Adrenal gland (tissue), 9 donors: ENCODE measurements at regions not wholly inside any gene's neighbourhood (a gene's known extent, or its start where the extent isn't known, plus 50 kb on each side); places are given as distances from the start of the nearest gene placed in this dataset.

Experiments used
- DNase-seq, 7 donors: peaks; one replicate each; pipeline ENCODE4 v3.0.0-alpha.2; 2019 to 2020
- H3K27ac ChIP-seq, 5 donors: fragments of 200-600 bp; sonication (generic) in 4 of 5; 1 replicate in 3 of 5; 2 replicates in 2 of 5; pipeline versions ENCODE4 v1.5.1 to v1.8.0; 2016 to 2020; ENCODE audit warnings: mild to moderate bottlenecking in 1 of 5
- H3K27me3 ChIP-seq: fragments of 200-600 bp; 2 replicates; pipeline ENCODE4 v1.8.0; 2021
- H3K36me3 ChIP-seq, 2 donors: fragments of 200-600 bp; replicated peaks in 1 of 2; 1 replicate in 1 of 2; 2 replicates in 1 of 2; pipeline versions ENCODE4 v1.5.1 to v1.8.0; 2018 to 2022
- H3K4me1 ChIP-seq, 2 donors: fragments of 200-600 bp; replicated peaks in 1 of 2; 1 replicate in 1 of 2; 2 replicates in 1 of 2; pipeline versions ENCODE4 v1.5.1 to v1.8.0; 2018 to 2021
- H3K4me3 ChIP-seq, 4 donors: fragments of 200-600 bp; sonication (generic) in 3 of 4; one replicate each; pipeline ENCODE4 v1.5.1; 2016 to 2018
- H3K9me3 ChIP-seq, 3 donors: fragments of 200-600 bp; sonication (generic) in 1 of 3; replicated peaks in 1 of 3; 1 replicate in 2 of 3; 2 replicates in 1 of 3; pipeline versions ENCODE4 v1.5.1 to v1.8.0; 2016 to 2021
- CTCF ChIP-seq, 6 experiments: fragments of 450-650 bp in 4 of 6; fragments of 200-600 bp in 2 of 6; sonication (generic) in 1 of 6; IDR thresholded peaks; 1 replicate in 5 of 6; 2 replicates in 1 of 6; pipeline versions ENCODE4 v1.5.1 to v1.8.0; 2016 to 2021; ENCODE audit warnings: antibody characterized with exemption in 6 of 6, mild to moderate bottlenecking in 2 of 6, moderate library complexity in 1 of 6
- POLR2A ChIP-seq, 2 donors: fragments of 450-650 bp; IDR thresholded peaks; one replicate each; pipeline ENCODE4 v1.6.1; 2017; ENCODE audit warnings: antibody characterized with exemption in 2 of 2, mild to moderate bottlenecking in 2 of 2, moderate library complexity in 1 of 2
- WGBS, 4 donors: extraction: QIAGEN DNeasy Blood & Tissue Kit in 2 of 4; methylation state at CpG; one replicate each; pipeline versions ENCODE4 v1.1.5 to v1.1.7; 2013 to 2017; 5-methylcytosine and 5-hydroxymethylcytosine counted together
- intact Hi-C, 2 donors: fragments of 100-400 bp; cut with DNase I; formaldehyde crosslinking; loops; one replicate each; pipeline versions ENCODE4 v1.14.1 to v1.15.0; 2022 to 2023
- donor health status: healthy with polysubstance abuse.
- donor health status: Bipolar disorder and iron deficiency.
- donor health status: DM: yes; HTN: yes; CAD: no.
- donor health status: DM: no; HTN: no; CAD: no.
- donor health status: DM: no; HTN: no; CAD: no.

- DNase-seq: no peak
- no peak overlapping the region for H3K4me3 ChIP-seq
- H3K36me3 ChIP-seq: no peaks in the 10 kb centered on the region
- peaks cover 3% of the 10 kb centered on the region for H3K27me3 ChIP-seq
- no peaks in the 10 kb centered on the region for H3K4me1 ChIP-seq
- no peaks in the 10 kb centered on the region for H3K9me3 ChIP-seq
- WGBS, 4 donors: 67 to 82% (median 77%) methylated on average over 2 of the region's 2 CpGs
- TF ChIP-seq POLR2A (IDR thresholded peaks at IDR 0.05) (no peak), CTCF (IDR thresholded peaks at IDR 0.05) (no peak)
- H3K27ac ChIP-seq: no peak overlapping the region
- intact Hi-C loops: no loop called here
These were observed 54.9 kb downstream of the DIO3 start for GRCh38 chr14:101616202-101616601.

GRCh38 chr14:101619484-101619883 lies 58.2 kb downstream of the DIO3 start:
- TF ChIP-seq CTCF (IDR thresholded peaks at IDR 0.05) (no peak), POLR2A (IDR thresholded peaks at IDR 0.05) (no peak)
- WGBS, 4 donors: 88 to 94% (median 92%) methylated on average over 6 to 8 of the region's 8 CpGs

GRCh38 chr14:101620031-101620788 lies 58.9 kb downstream of the DIO3 start:
- Histone ChIP-seq H3K27ac (no peak overlapping the region), H3K4me1 (no peaks in the 10 kb centered on the region), H3K27me3 (peaks cover 3% of the 10 kb centered on the region), H3K4me3 (no peak overlapping the region), H3K9me3 (no peaks in the 10 kb centered on the region), H3K36me3 (no peaks in the 10 kb centered on the region)
- 83 to 92% (median 89%) methylated on average over 5 to 11 of the region's 11 CpGs for WGBS, 4 donors
- intact Hi-C loops: loop anchor here in 1 of 2 donors (10.0 kb wide), 4 partner anchors 385 to 1215 kb away; partner anchors contain the start of gene RTL1
- DNase-seq: peak in 1 of 7 donors; percentile 30
- TF ChIP-seq POLR2A (IDR thresholded peaks at IDR 0.05): no peak
- no peak for TF ChIP-seq CTCF (IDR thresholded peaks at IDR 0.05)

More at GRCh38 chr14:101619484-101619883, 58.2 kb downstream of the DIO3 start:
- H3K9me3 ChIP-seq: no peaks in the 10 kb centered on the region
- no peak overlapping the region for H3K4me3 ChIP-seq
- no peak for DNase-seq
- peaks cover 3% of the 10 kb centered on the region for H3K27me3 ChIP-seq
- intact Hi-C loops: no loop called here
- H3K36me3 ChIP-seq: no peaks in the 10 kb centered on the region
- no peak overlapping the region for H3K27ac ChIP-seq
- H3K4me1 ChIP-seq: no peaks in the 10 kb centered on the region

DNA sequence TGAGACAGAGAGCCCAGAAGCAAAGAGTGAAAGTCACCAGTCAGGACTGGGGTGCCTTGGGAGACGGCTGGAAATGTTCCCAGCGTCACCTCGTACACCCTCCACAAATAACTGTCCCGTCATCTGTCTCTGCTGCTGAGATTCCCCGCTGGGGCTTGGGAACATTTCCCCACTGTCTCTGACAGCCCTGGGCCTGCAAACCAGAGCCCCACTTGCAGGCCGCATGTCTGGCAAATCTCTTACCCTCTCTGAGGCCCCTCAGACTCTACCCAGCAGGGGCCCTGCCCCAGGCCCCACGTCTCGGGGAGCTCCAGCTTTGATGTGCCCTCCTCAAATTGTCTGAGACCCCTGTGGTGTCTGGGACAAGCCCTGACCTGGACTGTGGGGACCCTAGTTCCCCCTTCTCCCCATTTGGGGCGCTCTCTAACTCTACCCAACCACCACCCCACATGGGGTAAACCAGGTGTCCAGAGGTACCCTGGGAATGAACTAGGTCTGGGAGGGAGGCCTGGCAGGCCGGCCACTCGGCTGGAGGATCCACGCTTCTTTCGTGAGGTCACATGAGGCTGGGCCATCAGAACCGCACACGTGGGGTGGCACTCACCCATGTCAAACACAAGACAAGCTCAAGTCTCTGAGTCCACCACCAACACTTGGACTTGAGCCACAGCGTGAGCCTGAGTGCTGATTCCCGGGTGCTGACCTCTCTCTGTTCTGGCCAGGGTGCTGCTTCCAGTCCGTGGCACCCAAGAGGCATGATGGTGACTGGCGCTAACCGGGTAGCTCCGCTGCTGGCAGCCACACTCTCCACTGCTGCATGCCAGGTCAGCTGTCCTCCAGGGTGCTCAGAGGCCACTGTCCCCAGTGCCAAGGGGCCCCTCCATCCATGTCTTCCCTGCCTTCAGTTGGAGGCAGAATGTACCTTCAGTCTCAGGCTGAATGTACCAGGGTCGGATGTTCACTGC lies 59.8 kb downstream of the DIO3 start:
- H3K4me1 ChIP-seq: no peaks in the 10 kb centered on the region
- peaks cover 3% of the 10 kb centered on the region for H3K27me3 ChIP-seq
- TF ChIP-seq CTCF (IDR thresholded peaks at IDR 0.05): no peak
- no peak for TF ChIP-seq POLR2A (IDR thresholded peaks at IDR 0.05)
- 83 to 93% (median 90%) methylated on average over 14 to 22 of the region's 22 CpGs for WGBS, 4 donors
- no peak overlapping the region for H3K27ac ChIP-seq
- intact Hi-C loops: loop anchor here in 1 of 2 donors (10.0 kb wide), 4 partner anchors 386 to 1216 kb away; partner anchors contain the start of gene RTL1
- peak in 2 of 7 donors; percentile 15 to 35 for DNase-seq
- H3K36me3 ChIP-seq: no peaks in the 10 kb centered on the region
- no peak overlapping the region for H3K4me3 ChIP-seq
- no peaks in the 10 kb centered on the region for H3K9me3 ChIP-seq
